ENCODE measurements at regions not wholly inside any gene's neighbourhood (a gene's known extent, or its start where the extent isn't known, plus 50 kb on each side); places are given as distances from the start of the nearest gene placed in this dataset.

DNA sequence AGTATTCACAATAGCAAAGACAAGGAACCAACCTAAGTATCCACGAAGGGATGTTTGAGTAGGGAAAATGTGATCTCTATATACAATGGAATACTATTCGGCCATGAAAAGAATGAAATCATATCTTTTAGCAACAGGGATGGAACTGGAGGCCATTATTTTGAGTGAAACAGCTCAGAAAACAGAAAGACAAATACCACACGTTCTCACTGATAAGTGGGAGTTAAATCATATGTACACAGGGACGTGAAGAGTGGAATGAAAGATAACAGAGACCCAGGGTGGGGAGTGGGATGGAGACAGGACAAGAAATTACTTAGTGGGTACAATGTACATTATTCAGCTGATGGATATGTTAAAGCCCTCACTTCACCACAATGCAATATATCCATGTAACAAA, 1012.7 kb downstream of the TBC1D22A start:
- no peaks in the 10 kb centered on the region for H3K36me3 ChIP-seq (ENCODE audit: insufficient read depth, low read length)
- no peaks in the 10 kb centered on the region for H3K4me1 ChIP-seq (ENCODE audit: insufficient read depth, low read length)
- no peaks in the 10 kb centered on the region for H3K9me3 ChIP-seq (ENCODE audit: low read length)
- no peaks in the 10 kb centered on the region for H3K27me3 ChIP-seq (ENCODE audit: insufficient read depth, low read length, poor library complexity, severe bottlenecking)
- Mint-ChIP-seq H3K4me3 (no peak overlapping the region), H3K4me1 (no peaks in the 10 kb centered on the region), H3K27ac (no peak overlapping the region), H3K36me3 (no peaks in the 10 kb centered on the region), H3K9me3 (peaks cover 0 to 3% (median 0%) of the 10 kb centered on the region in 5 donors), H3K27me3 (peaks cover 1 to 2% of the 10 kb centered on the region in 2 donors)
- no peak for DNase-seq
- no peak overlapping the region for H3K4me3 ChIP-seq (ENCODE audit: low read length)
- ChIA-PET POLR2A (no interaction called here), CTCF (no interaction called here)
- H3K27ac ChIP-seq (ENCODE audit: low read depth, low read length): no peak overlapping the region

GRCh38 chr22:47773635-47774034, 1011.2 kb downstream of the TBC1D22A start:
- Mint-ChIP-seq H3K9me3 (peaks cover 0 to 3% (median 0%) of the 10 kb centered on the region in 5 donors), H3K4me3 (no peak overlapping the region), H3K36me3 (no peaks in the 10 kb centered on the region), H3K27me3 (peaks cover 3 to 12% of the 10 kb centered on the region in 2 donors), H3K27ac (no peak overlapping the region), H3K4me1 (no peaks in the 10 kb centered on the region)
- Histone ChIP-seq H3K36me3 (ENCODE audit: insufficient read depth, low read length) (no peaks in the 10 kb centered on the region), H3K4me3 (ENCODE audit: low read length) (no peak overlapping the region), H3K9me3 (ENCODE audit: low read length) (no peaks in the 10 kb centered on the region), H3K27ac (ENCODE audit: low read depth, low read length) (no peak overlapping the region), H3K27me3 (ENCODE audit: insufficient read depth, low read length, poor library complexity, severe bottlenecking) (no peaks in the 10 kb centered on the region), H3K4me1 (ENCODE audit: insufficient read depth, low read length) (no peaks in the 10 kb centered on the region)
- CTCF ChIA-PET: no interaction called here
- DNase-seq: no peak
- POLR2A ChIA-PET: no interaction called here

- no peak overlapping the region for H3K4me3 Mint-ChIP-seq
- CTCF ChIA-PET: no interaction called here
Measured at GRCh38 chr22:47772864-47773263, 1010.4 kb downstream of the TBC1D22A start.

DNA sequence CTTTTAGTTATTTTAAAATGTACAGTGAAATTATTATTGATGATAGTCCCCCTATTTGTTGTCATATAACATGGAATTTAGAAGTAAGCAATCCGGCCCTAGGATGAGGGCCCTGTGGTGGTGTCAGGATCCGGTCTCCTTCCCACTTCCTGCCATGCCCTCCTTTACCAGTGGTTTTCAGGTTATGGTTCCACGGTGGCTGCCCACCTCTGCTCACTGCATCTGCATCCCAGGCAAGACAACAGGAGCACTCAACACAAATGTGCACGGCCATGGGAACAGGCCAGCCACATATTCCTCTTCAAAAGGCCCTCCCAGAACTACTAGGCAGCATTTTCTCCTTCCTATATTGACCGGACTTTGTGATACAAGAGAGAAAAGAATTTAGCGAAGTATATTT, 1007.2 kb downstream of the TBC1D22A start:
- Histone ChIP-seq H3K4me3 (ENCODE audit: low read length) (no peak overlapping the region), H3K4me1 (ENCODE audit: insufficient read depth, low read length) (no peaks in the 10 kb centered on the region), H3K27ac (ENCODE audit: low read depth, low read length) (no peak overlapping the region), H3K27me3 (ENCODE audit: insufficient read depth, low read length, poor library complexity, severe bottlenecking) (no peaks in the 10 kb centered on the region), H3K9me3 (ENCODE audit: low read length) (no peaks in the 10 kb centered on the region), H3K36me3 (ENCODE audit: insufficient read depth, low read length) (no peaks in the 10 kb centered on the region)
- POLR2A ChIA-PET: no interaction called here
- no peak for DNase-seq
- no peaks in the 10 kb centered on the region for H3K4me1 Mint-ChIP-seq
- H3K9me3 Mint-ChIP-seq: peaks cover 0 to 3% (median 0%) of the 10 kb centered on the region in 5 donors
- peaks cover 4 to 33% of the 10 kb centered on the region in 2 donors for H3K27me3 Mint-ChIP-seq
- CTCF ChIA-PET: no interaction called here
- no peak overlapping the region for H3K4me3 Mint-ChIP-seq
- H3K36me3 Mint-ChIP-seq: no peaks in the 10 kb centered on the region
- H3K27ac Mint-ChIP-seq: no peak overlapping the region

More at GRCh38 chr22:47772864-47773263, 1010.4 kb downstream of the TBC1D22A start:
- H3K36me3 Mint-ChIP-seq: no peaks in the 10 kb centered on the region
- no peak overlapping the region for H3K27ac ChIP-seq (ENCODE audit: low read depth, low read length)
- no peaks in the 10 kb centered on the region for H3K36me3 ChIP-seq (ENCODE audit: insufficient read depth, low read length)
- H3K9me3 Mint-ChIP-seq: peaks cover 0 to 3% (median 0%) of the 10 kb centered on the region in 5 donors
- H3K9me3 ChIP-seq (ENCODE audit: low read length): no peaks in the 10 kb centered on the region
- no peaks in the 10 kb centered on the region for H3K27me3 ChIP-seq (ENCODE audit: insufficient read depth, low read length, poor library complexity, severe bottlenecking)
- H3K27ac Mint-ChIP-seq: no peak overlapping the region
- POLR2A ChIA-PET: no interaction called here
- H3K27me3 Mint-ChIP-seq: peaks cover 4 to 14% of the 10 kb centered on the region in 2 donors
- no peaks in the 10 kb centered on the region for H3K4me1 Mint-ChIP-seq
- no peak for DNase-seq
- H3K4me3 ChIP-seq (ENCODE audit: low read length): no peak overlapping the region
- H3K4me1 ChIP-seq (ENCODE audit: insufficient read depth, low read length): no peaks in the 10 kb centered on the region

DNA sequence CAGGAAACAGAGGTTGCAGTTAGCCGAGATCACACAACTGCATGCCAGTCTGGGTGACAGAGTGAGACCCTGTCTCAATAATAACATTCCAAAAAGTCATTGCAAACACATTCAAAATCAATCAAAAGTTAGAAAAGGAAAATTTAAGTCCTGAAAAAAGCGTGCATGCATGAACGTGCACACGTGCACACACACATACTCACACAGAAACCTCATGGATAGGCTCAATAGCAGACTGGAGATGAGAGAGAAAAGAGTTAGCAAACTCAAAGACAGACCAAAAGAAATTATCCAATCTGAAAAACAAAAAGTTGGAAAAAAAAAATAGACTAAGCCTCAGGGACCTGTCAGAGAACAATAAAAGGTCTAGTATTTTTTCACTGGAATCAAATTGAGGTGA, 1005.6 kb downstream of the TBC1D22A start:
- Histone ChIP-seq H3K9me3 (ENCODE audit: low read length) (no peaks in the 10 kb centered on the region), H3K4me3 (ENCODE audit: low read length) (no peak overlapping the region), H3K4me1 (ENCODE audit: insufficient read depth, low read length) (no peaks in the 10 kb centered on the region), H3K27me3 (ENCODE audit: insufficient read depth, low read length, poor library complexity, severe bottlenecking) (no peaks in the 10 kb centered on the region), H3K27ac (ENCODE audit: low read depth, low read length) (no peak overlapping the region), H3K36me3 (ENCODE audit: insufficient read depth, low read length) (no peaks in the 10 kb centered on the region)
- no peak for DNase-seq
- Mint-ChIP-seq H3K36me3 (no peaks in the 10 kb centered on the region), H3K4me1 (no peaks in the 10 kb centered on the region), H3K9me3 (peaks cover 0 to 3% (median 2%) of the 10 kb centered on the region in 5 donors), H3K27me3 (peaks cover 3 to 39% of the 10 kb centered on the region in 2 donors), H3K27ac (no peak overlapping the region), H3K4me3 (no peak overlapping the region)
- POLR2A ChIA-PET: no interaction called here
- CTCF ChIA-PET: no interaction called here

GRCh38 chr22:47767403-47767802, 1005.0 kb downstream of the TBC1D22A start:
- H3K27ac ChIP-seq (ENCODE audit: low read depth, low read length): no peak overlapping the region
- Mint-ChIP-seq H3K4me3 (no peak overlapping the region), H3K27ac (no peak overlapping the region), H3K9me3 (peaks cover 0 to 3% (median 2%) of the 10 kb centered on the region in 5 donors), H3K4me1 (no peaks in the 10 kb centered on the region), H3K27me3 (peaks cover 3 to 42% of the 10 kb centered on the region in 2 donors), H3K36me3 (peaks cover 0 to 1% (median 0%) of the 10 kb centered on the region in 3 donors)
- no peak overlapping the region for H3K4me3 ChIP-seq (ENCODE audit: low read length)
- CTCF ChIA-PET: no interaction called here
- no peaks in the 10 kb centered on the region for H3K9me3 ChIP-seq (ENCODE audit: low read length)
- POLR2A ChIA-PET: no interaction called here
- DNase-seq: no peak
- H3K27me3 ChIP-seq (ENCODE audit: insufficient read depth, low read length, poor library complexity, severe bottlenecking): no peaks in the 10 kb centered on the region
- no peaks in the 10 kb centered on the region for H3K4me1 ChIP-seq (ENCODE audit: insufficient read depth, low read length)
- H3K36me3 ChIP-seq (ENCODE audit: insufficient read depth, low read length): no peaks in the 10 kb centered on the region

DNA sequence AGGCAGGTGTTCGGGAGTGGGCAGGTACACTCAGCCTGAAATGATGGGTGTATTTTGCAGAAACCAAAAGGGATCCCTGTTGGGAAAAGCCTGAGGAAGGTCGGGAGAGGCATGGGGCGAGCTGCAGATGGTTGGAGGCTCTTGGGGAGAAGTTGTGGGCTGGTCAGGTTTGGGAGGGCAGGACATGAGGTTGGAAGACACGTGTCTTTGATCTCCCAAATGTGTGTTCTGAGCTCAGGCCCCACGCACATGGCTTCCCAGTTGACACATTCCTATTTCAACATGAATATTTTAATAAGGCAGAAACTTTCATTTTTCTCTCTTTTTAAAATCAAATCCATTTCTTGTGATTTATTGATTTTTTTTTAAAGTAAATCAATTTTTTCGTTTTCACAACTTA, 1003.3 kb downstream of the TBC1D22A start:
- no peak overlapping the region for H3K27ac ChIP-seq (ENCODE audit: low read depth, low read length)
- POLR2A ChIA-PET: no interaction called here
- H3K9me3 ChIP-seq (ENCODE audit: low read length): no peaks in the 10 kb centered on the region
- no peak overlapping the region for H3K4me3 ChIP-seq (ENCODE audit: low read length)
- peaks cover 0 to 1% (median 0%) of the 10 kb centered on the region in 3 donors for H3K36me3 Mint-ChIP-seq
- peaks cover 3 to 45% of the 10 kb centered on the region in 2 donors for H3K27me3 Mint-ChIP-seq
- no peak overlapping the region for H3K27ac Mint-ChIP-seq
- H3K36me3 ChIP-seq (ENCODE audit: insufficient read depth, low read length): no peaks in the 10 kb centered on the region
- no peaks in the 10 kb centered on the region for H3K4me1 ChIP-seq (ENCODE audit: insufficient read depth, low read length)
- H3K4me3 Mint-ChIP-seq: no peak overlapping the region
- no peak for DNase-seq
- CTCF ChIA-PET: no interaction called here
- no peaks in the 10 kb centered on the region for H3K4me1 Mint-ChIP-seq
- peaks cover 0 to 2% (median 0%) of the 10 kb centered on the region in 5 donors for H3K9me3 Mint-ChIP-seq
- no peaks in the 10 kb centered on the region for H3K27me3 ChIP-seq (ENCODE audit: insufficient read depth, low read length, poor library complexity, severe bottlenecking)

DNA sequence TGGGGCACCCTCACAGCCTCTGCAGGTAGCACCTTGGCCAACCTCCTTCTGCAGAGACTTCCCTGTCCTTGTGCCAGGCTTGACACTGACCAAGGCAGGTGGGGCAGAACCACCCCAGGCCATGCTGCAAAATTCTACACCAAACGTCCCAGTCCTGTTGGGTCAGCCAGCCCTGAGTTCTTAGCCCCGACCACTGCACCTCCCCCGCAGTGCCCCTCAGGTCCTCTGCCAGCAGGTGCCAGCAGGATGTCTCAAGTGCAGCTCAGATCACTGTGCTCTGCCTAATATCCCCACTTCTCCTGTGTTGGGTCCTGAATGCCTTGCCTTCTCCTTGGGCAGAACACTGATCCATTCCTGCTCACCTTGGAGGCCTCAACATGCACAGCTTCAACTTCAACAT, 999.7 kb downstream of the TBC1D22A start:
- H3K27ac Mint-ChIP-seq: no peak overlapping the region
- H3K27me3 Mint-ChIP-seq: peaks cover 0 to 33% of the 10 kb centered on the region in 2 donors
- H3K9me3 Mint-ChIP-seq: peaks cover 0 to 2% (median 0%) of the 10 kb centered on the region in 5 donors
- H3K4me1 Mint-ChIP-seq: no peaks in the 10 kb centered on the region
- no peak overlapping the region for H3K27ac ChIP-seq (ENCODE audit: low read depth, low read length)
- no peak overlapping the region for H3K4me3 Mint-ChIP-seq
- peaks cover 0 to 1% (median 0%) of the 10 kb centered on the region in 3 donors for H3K36me3 Mint-ChIP-seq
- DNase-seq: no peak
- CTCF ChIA-PET: no interaction called here
- no peaks in the 10 kb centered on the region for H3K9me3 ChIP-seq (ENCODE audit: low read length)
- no peaks in the 10 kb centered on the region for H3K27me3 ChIP-seq (ENCODE audit: insufficient read depth, low read length, poor library complexity, severe bottlenecking)
- no peaks in the 10 kb centered on the region for H3K36me3 ChIP-seq (ENCODE audit: insufficient read depth, low read length)
- POLR2A ChIA-PET: no interaction called here
- H3K4me3 ChIP-seq (ENCODE audit: low read length): no peak overlapping the region
- no peaks in the 10 kb centered on the region for H3K4me1 ChIP-seq (ENCODE audit: insufficient read depth, low read length)

- Histone ChIP-seq H3K4me3 (ENCODE audit: low read length) (no peak overlapping the region), H3K36me3 (ENCODE audit: insufficient read depth, low read length) (no peaks in the 10 kb centered on the region), H3K27ac (ENCODE audit: low read depth, low read length) (no peak overlapping the region), H3K27me3 (ENCODE audit: insufficient read depth, low read length, poor library complexity, severe bottlenecking) (no peaks in the 10 kb centered on the region), H3K9me3 (ENCODE audit: low read length) (no peaks in the 10 kb centered on the region), H3K4me1 (ENCODE audit: insufficient read depth, low read length) (no peaks in the 10 kb centered on the region)
- peaks cover 0 to 6% (median 0%) of the 10 kb centered on the region in 5 donors for H3K9me3 Mint-ChIP-seq
- H3K27ac Mint-ChIP-seq: no peak overlapping the region
- DNase-seq: no peak
- H3K36me3 Mint-ChIP-seq: peaks cover 0 to 1% (median 0%) of the 10 kb centered on the region in 3 donors
- CTCF ChIA-PET: no interaction called here
- POLR2A ChIA-PET: no interaction called here
- no peaks in the 10 kb centered on the region for H3K4me1 Mint-ChIP-seq
- peaks cover 0 to 20% of the 10 kb centered on the region in 2 donors for H3K27me3 Mint-ChIP-seq
- no peak overlapping the region for H3K4me3 Mint-ChIP-seq
Measured at GRCh38 chr22:47759909-47760308, 997.5 kb downstream of the TBC1D22A start.

Measured in CD8-positive, alpha-beta memory T cell (primary cell).